ENCODE measurements at regions not wholly inside any gene's neighbourhood (a gene's known extent, or its start where the extent isn't known, plus 50 kb on each side); places are given as distances from the start of the nearest gene placed in this dataset.

DNA sequence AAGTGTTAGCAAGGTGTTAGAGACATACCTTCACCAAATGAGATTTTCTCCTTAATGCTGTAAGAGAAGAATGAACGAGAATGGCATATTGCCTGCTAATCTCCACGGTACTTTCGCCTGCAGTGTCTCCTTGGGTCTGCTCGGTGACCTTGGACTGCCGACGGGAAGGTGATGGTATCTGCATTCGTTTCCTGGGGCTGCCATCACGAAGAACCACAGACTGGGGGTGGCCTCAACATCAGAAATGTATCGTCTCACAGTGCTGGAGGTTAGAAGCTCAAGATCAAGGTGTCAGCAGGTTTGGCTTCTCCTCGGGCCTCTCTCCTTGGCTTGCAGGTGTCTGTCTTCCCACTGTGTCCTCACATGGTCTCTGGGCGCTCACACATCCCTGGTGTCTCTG lies 86.3 kb upstream of the TNRC6C start:
- H3K27ac ChIP-seq (ENCODE audit: extremely low read depth, low read depth, low read length), result no peak overlapping the region
- H3K4me3 ChIP-seq (ENCODE audit: low read depth, low read length), result no peak overlapping the region
- H3K9me3 ChIP-seq (ENCODE audit: control insufficient read depth, insufficient read depth, low read depth, low read length), result no peaks in the 10 kb centered on the region
- H3K36me3 ChIP-seq (ENCODE audit: control insufficient read depth in 2 of 2, insufficient read depth in 1 of 2, low read length in 2 of 2), result no peaks in the 10 kb centered on the region
- TF ChIP-seq ZNF341 (tag by site-specific recombination; IDR thresholded peaks at IDR 0.05; ENCODE audit: low read depth) (no peak), ZSCAN23 (tag by site-specific recombination; IDR thresholded peaks at IDR 0.05) (no peak), BCL11A (tag by site-specific recombination; IDR thresholded peaks at IDR 0.05; ENCODE audit: low read depth) (no peak), ZNF114 (tag by site-specific recombination; IDR thresholded peaks at IDR 0.05) (no peak), GLI4 (tag by site-specific recombination; IDR thresholded peaks at IDR 0.05) (no peak), ZBTB1 (tag by site-specific recombination; IDR thresholded peaks at IDR 0.05) (no peak), ZSCAN30 (tag by site-specific recombination; IDR thresholded peaks at IDR 0.05) (no peak), ZNF214 (tag by site-specific recombination; IDR thresholded peaks at IDR 0.05; ENCODE audit: borderline replicate concordance) (no peak), ZNF658 (tag by site-specific recombination; IDR thresholded peaks at IDR 0.05) (no peak), ZNF843 (tag by site-specific recombination; IDR thresholded peaks at IDR 0.05) (no peak)
- TF ChIP-seq, protein P1, sequence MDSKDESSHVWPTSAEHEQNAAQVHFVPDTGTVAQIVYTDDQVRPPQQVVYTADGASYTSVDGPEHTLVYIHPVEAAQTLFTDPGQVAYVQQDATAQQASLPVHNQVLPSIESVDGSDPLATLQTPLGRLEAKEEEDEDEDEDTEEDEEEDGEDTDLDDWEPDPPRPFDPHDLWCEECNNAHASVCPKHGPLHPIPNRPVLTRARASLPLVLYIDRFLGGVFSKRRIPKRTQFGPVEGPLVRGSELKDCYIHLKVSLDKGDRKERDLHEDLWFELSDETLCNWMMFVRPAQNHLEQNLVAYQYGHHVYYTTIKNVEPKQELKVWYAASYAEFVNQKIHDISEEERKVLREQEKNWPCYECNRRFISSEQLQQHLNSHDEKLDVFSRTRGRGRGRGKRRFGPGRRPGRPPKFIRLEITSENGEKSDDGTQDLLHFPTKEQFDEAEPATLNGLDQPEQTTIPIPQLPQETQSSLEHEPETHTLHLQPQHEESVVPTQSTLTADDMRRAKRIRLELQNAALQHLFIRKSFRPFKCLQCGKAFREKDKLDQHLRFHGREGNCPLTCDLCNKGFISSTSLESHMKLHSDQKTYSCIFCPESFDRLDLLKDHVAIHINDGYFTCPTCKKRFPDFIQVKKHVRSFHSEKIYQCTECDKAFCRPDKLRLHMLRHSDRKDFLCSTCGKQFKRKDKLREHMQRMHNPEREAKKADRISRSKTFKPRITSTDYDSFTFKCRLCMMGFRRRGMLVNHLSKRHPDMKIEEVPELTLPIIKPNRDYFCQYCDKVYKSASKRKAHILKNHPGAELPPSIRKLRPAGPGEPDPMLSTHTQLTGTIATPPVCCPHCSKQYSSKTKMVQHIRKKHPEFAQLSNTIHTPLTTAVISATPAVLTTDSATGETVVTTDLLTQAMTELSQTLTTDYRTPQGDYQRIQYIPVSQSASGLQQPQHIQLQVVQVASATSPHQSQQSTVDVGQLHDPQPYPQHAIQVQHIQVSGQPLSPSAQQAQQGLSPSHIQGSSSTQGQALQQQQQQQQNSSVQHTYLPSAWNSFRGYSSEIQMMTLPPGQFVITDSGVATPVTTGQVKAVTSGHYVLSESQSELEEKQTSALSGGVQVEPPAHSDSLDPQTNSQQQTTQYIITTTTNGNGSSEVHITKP (tag by site-specific recombination; IDR thresholded peaks at IDR 0.05), result no peak
- TF ChIP-seq, protein P2, sequence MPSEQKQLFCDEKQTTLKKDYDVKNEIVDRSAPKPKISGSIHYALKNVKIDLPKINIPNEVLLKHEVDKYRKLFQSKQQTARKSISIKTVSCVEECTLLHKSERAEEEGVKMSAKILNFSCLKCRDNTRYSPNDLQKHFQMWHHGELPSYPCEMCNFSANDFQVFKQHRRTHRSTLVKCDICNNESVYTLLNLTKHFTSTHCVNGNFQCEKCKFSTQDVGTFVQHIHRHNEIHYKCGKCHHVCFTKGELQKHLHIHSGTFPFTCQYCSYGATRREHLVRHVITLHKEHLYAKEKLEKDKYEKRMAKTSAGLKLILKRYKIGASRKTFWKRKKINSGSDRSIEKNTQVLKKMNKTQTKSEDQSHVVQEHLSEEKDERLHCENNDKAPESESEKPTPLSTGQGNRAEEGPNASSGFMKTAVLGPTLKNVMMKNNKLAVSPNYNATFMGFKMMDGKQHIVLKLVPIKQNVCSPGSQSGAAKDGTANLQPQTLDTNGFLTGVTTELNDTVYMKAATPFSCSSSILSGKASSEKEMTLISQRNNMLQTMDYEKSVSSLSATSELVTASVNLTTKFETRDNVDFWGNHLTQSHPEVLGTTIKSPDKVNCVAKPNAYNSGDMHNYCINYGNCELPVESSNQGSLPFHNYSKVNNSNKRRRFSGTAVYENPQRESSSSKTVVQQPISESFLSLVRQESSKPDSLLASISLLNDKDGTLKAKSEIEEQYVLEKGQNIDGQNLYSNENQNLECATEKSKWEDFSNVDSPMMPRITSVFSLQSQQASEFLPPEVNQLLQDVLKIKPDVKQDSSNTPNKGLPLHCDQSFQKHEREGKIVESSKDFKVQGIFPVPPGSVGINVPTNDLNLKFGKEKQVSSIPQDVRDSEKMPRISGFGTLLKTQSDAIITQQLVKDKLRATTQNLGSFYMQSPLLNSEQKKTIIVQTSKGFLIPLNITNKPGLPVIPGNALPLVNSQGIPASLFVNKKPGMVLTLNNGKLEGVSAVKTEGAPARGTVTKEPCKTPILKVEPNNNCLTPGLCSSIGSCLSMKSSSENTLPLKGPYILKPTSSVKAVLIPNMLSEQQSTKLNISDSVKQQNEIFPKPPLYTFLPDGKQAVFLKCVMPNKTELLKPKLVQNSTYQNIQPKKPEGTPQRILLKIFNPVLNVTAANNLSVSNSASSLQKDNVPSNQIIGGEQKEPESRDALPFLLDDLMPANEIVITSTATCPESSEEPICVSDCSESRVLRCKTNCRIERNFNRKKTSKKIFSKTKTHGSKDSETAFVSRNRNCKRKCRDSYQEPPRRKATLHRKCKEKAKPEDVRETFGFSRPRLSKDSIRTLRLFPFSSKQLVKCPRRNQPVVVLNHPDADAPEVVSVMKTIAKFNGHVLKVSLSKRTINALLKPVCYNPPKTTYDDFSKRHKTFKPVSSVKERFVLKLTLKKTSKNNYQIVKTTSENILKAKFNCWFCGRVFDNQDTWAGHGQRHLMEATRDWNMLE (tag by site-specific recombination; conservative IDR thresholded peaks at IDR 0.05; ENCODE audit: low read depth), result no peak
- no peaks in the 10 kb centered on the region for H3K4me1 ChIP-seq (ENCODE audit: control insufficient read depth, insufficient read depth, low read length)
- ChIA-PET POLR2A (no interaction called here), CTCF (no interaction called here)

DNA sequence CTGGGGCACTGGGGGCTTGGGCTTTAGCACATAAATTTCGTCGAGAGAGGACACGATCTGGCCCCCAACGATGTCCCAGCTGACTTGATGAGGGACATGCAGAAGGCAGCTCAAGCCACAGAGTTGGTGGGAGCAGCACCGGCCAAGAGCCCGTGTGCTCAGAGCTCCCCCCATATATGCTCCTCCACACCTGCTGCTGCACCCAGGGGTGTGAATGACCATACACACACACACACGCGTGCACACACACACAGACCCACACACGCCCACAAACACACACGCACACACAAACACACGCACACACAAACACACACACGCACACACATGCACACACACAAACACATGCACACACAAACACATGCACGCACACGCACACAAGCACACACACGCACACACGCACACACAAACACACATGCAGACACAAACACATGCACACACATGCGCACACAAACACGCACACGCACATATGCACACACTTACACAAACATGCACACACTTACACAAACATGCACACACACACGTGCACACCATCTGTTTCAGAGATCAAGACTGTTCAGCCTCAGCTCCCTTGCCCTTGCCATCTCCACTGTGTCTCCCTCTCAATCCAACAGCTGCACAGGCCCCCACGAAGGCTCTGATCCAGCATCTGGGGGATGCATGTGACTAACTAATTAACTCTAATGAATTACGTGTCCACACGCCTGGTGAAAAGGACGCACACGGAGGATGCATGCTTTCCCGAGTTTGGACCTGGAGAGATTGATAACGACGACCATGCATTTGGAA lies 85.6 kb upstream of the TNRC6C start:
- POLR2A ChIA-PET, result no interaction called here
- Histone ChIP-seq H3K27ac (ENCODE audit: extremely low read depth, low read depth, low read length) (no peak overlapping the region), H3K4me3 (ENCODE audit: low read depth, low read length) (no peak overlapping the region), H3K9me3 (ENCODE audit: control insufficient read depth, insufficient read depth, low read depth, low read length) (no peaks in the 10 kb centered on the region), H3K36me3 (ENCODE audit: control insufficient read depth in 2 of 2, insufficient read depth in 1 of 2, low read length in 2 of 2) (no peaks in the 10 kb centered on the region), H3K4me1 (ENCODE audit: control insufficient read depth, insufficient read depth, low read length) (no peaks in the 10 kb centered on the region)
- CTCF ChIA-PET, result no interaction called here
- TF ChIP-seq KLF9 (tag by site-specific recombination; IDR thresholded peaks at IDR 0.05; ENCODE audit: low read depth), result no peak
- no peak for TF ChIP-seq ZNF768 (tag by site-specific recombination; IDR thresholded peaks at IDR 0.05)
- no peak for TF ChIP-seq ZNF677 (tag by site-specific recombination; IDR thresholded peaks at IDR 0.05)
- TF ChIP-seq, protein P3, sequence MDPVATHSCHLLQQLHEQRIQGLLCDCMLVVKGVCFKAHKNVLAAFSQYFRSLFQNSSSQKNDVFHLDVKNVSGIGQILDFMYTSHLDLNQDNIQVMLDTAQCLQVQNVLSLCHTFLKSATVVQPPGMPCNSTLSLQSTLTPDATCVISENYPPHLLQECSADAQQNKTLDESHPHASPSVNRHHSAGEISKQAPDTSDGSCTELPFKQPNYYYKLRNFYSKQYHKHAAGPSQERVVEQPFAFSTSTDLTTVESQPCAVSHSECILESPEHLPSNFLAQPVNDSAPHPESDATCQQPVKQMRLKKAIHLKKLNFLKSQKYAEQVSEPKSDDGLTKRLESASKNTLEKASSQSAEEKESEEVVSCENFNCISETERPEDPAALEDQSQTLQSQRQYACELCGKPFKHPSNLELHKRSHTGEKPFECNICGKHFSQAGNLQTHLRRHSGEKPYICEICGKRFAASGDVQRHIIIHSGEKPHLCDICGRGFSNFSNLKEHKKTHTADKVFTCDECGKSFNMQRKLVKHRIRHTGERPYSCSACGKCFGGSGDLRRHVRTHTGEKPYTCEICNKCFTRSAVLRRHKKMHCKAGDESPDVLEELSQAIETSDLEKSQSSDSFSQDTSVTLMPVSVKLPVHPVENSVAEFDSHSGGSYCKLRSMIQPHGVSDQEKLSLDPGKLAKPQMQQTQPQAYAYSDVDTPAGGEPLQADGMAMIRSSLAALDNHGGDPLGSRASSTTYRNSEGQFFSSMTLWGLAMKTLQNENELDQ (tag by site-specific recombination; IDR thresholded peaks at IDR 0.05; ENCODE audit: low read depth), result no peak
- TF ChIP-seq ZNF114 (tag by site-specific recombination; IDR thresholded peaks at IDR 0.05), result no peak
- 0 out of 2 replicates have a peak, but pooled peaks have one; percentile 35 for TF ChIP-seq ZNF521 (tag by site-specific recombination; IDR thresholded peaks at IDR 0.05)
- TF ChIP-seq ZNF830 (tag by site-specific recombination; IDR thresholded peaks at IDR 0.05; ENCODE audit: low read depth), result no peak
- TF ChIP-seq, protein P4, sequence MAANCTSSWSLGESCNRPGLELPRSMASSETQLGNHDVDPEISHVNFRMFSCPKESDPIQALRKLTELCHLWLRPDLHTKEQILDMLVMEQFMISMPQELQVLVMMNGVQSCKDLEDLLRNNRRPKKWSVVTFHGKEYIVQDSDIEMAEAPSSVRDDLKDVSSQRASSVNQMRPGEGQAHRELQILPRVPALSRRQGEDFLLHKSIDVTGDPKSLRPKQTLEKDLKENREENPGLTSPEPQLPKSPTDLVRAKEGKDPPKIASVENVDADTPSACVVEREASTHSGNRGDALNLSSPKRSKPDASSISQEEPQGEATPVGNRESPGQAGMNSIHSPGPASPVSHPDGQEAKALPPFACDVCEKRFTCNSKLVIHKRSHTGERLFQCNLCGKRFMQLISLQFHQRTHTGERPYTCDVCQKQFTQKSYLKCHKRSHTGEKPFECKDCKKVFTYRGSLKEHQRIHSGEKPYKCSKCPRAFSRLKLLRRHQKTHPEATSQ (tag by site-specific recombination; IDR thresholded peaks at IDR 0.05), result no peak
- no peak for TF ChIP-seq ZNF169 (tag by site-specific recombination; IDR thresholded peaks at IDR 0.05)
- peak; percentile 63; the same call in 1 of the 2 replicates for TF ChIP-seq ZNF311 (tag by site-specific recombination; IDR thresholded peaks at IDR 0.05; ENCODE audit: borderline replicate concordance)
- no peak for TF ChIP-seq ZNF426 (tag by site-specific recombination; IDR thresholded peaks at IDR 0.05)
